ENCODE measurements at regions not wholly inside any gene's neighbourhood (a gene's known extent, or its start where the extent isn't known, plus 50 kb on each side); places are given as distances from the start of the nearest gene placed in this dataset.

DNA sequence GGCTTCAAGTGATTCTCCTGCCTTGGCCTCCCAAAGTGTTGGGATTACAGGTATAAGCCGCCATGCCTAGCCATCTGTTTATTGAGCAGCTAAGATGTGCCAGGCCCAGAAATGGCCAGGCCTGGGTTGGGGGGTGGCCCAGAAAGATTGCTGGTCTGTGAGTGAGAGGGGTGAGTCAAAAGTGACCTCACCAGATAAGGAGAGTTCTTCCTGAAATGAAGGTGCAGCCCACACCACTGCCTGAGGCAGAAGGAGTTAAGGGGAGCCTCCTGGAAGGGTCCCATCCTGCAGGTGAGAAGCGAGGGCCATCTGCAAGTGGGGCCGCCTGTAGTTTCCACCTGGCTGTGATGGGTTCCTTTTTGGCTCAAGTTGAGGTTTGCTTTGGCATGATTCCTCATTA is 96.9 kb upstream of the KLF4 start:
- TF ChIP-seq POLR2A (IDR thresholded peaks at IDR 0.05; ENCODE audit: low read length) = no peak
- no peak for TF ChIP-seq GATA1 (IDR thresholded peaks at IDR 0.05; ENCODE audit: low read depth, low read length)

All from erythroblast (primary cell).